ENCODE measurements at regions not wholly inside any gene's neighbourhood (a gene's known extent, or its start where the extent isn't known, plus 50 kb on each side); places are given as distances from the start of the nearest gene placed in this dataset.
"Not testable (repeated sequence)": the region's sequence is repeated elsewhere in the genome, so short reads cannot be mapped to it uniquely, and the experiment has no call there.

- H3K4me3 ChIP-seq: no peak overlapping the region
- no peak overlapping the region for H3K27ac ChIP-seq
- no peaks in the 10 kb centered on the region for H3K36me3 ChIP-seq
- no peak for DNase-seq
- intact Hi-C loops (cut with DNase I): no loop called here
- H3K27me3 ChIP-seq: no peaks in the 10 kb centered on the region
- H3K4me1 ChIP-seq: no peaks in the 10 kb centered on the region
- TF ChIP-seq EP300 (IDR thresholded peaks at IDR 0.05): no peak
- no peaks in the 10 kb centered on the region for H3K9me3 ChIP-seq
Observed at GRCh38 chr3:22401499-22401898, 650.5 kb upstream of the ZNF385D start.

GRCh38 chr3:22414239-22414638, 663.2 kb upstream of the ZNF385D start:
- H3K27me3 ChIP-seq: no peaks in the 10 kb centered on the region
- no peak overlapping the region for H3K4me3 ChIP-seq
- no peaks in the 10 kb centered on the region for H3K36me3 ChIP-seq
- H3K4me1 ChIP-seq: no peaks in the 10 kb centered on the region
- 74 to 90% methylated on average over 3 of the region's 3 CpGs for WGBS, 2 donors
- no peak overlapping the region for H3K27ac ChIP-seq
- no peak for DNase-seq
- TF ChIP-seq EP300 (IDR thresholded peaks at IDR 0.05) (no peak), POLR2AphosphoS5 (IDR thresholded peaks at IDR 0.05) (no peak), CTCF (IDR thresholded peaks at IDR 0.05) (no peak), POLR2A (IDR thresholded peaks at IDR 0.05) (no peak)
- no peaks in the 10 kb centered on the region for H3K9me3 ChIP-seq
- intact Hi-C loops (cut with DNase I): no loop called here

- DNase-seq; H3K9me3 ChIP-seq; H3K4me3 ChIP-seq; H3K4me1 ChIP-seq; intact Hi-C loops (cut with DNase I); H3K36me3 ChIP-seq; H3K27ac ChIP-seq; H3K27me3 ChIP-seq: not testable (repeated sequence)
- 80 to 88% methylated on average over 19 of the region's 19 CpGs for whole genome bisulfite sequencing, 2 donors
Observed at GRCh38 chr3:22416838-22417446, 665.9 kb upstream of the ZNF385D start.

GRCh38 chr3:22419261-22419660, 668.3 kb upstream of the ZNF385D start:
- no peak for DNase-seq
- H3K9me3 ChIP-seq: no peaks in the 10 kb centered on the region
- H3K27ac ChIP-seq: no peak overlapping the region
- H3K4me3 ChIP-seq: no peak overlapping the region
- H3K4me1 ChIP-seq: no peaks in the 10 kb centered on the region
- intact Hi-C loops (cut with DNase I): no loop called here
- H3K27me3 ChIP-seq: no peaks in the 10 kb centered on the region
- no peaks in the 10 kb centered on the region for H3K36me3 ChIP-seq
- TF ChIP-seq POLR2AphosphoS5 (IDR thresholded peaks at IDR 0.05) (no peak), CTCF (IDR thresholded peaks at IDR 0.05) (no peak), POLR2A (IDR thresholded peaks at IDR 0.05) (no peak), EP300 (IDR thresholded peaks at IDR 0.05) (no peak)

- no peaks in the 10 kb centered on the region for H3K36me3 ChIP-seq
- no peaks in the 10 kb centered on the region for H3K27me3 ChIP-seq
- no peaks in the 10 kb centered on the region for H3K4me1 ChIP-seq
- no peak overlapping the region for H3K27ac ChIP-seq
- intact Hi-C loops (cut with DNase I): no loop called here
- TF ChIP-seq CTCF (IDR thresholded peaks at IDR 0.05) (no peak), POLR2AphosphoS5 (IDR thresholded peaks at IDR 0.05) (no peak), POLR2A (IDR thresholded peaks at IDR 0.05) (no peak), EP300 (IDR thresholded peaks at IDR 0.05) (no peak)
- H3K9me3 ChIP-seq: no peaks in the 10 kb centered on the region
- 54 to 76% methylated on average over 4 of the region's 4 CpGs for WGBS, 2 donors
- no peak for DNase-seq
- H3K4me3 ChIP-seq: no peak overlapping the region
Observed at GRCh38 chr3:22421589-22421988, 670.6 kb upstream of the ZNF385D start.

GRCh38 chr3:22431334-22431733, 680.3 kb upstream of the ZNF385D start:
- 70 to 77% methylated on average over 1 of the region's 1 CpG for WGBS, 2 donors
- no peaks in the 10 kb centered on the region for H3K9me3 ChIP-seq
- no peaks in the 10 kb centered on the region for H3K4me1 ChIP-seq
- H3K4me3 ChIP-seq: no peak overlapping the region
- intact Hi-C loops (cut with DNase I): no loop called here
- H3K27me3 ChIP-seq: no peaks in the 10 kb centered on the region
- TF ChIP-seq CTCF (IDR thresholded peaks at IDR 0.05): no peak
- TF ChIP-seq POLR2AphosphoS5 (IDR thresholded peaks at IDR 0.05): no peak
- TF ChIP-seq EP300 (IDR thresholded peaks at IDR 0.05): no peak
- no peak for TF ChIP-seq POLR2A (IDR thresholded peaks at IDR 0.05)
- H3K27ac ChIP-seq: no peak overlapping the region
- DNase-seq: no peak
- no peaks in the 10 kb centered on the region for H3K36me3 ChIP-seq
